ENCODE measurements at regions not wholly inside any gene's neighbourhood (a gene's known extent, or its start where the extent isn't known, plus 50 kb on each side); places are given as distances from the start of the nearest gene placed in this dataset.

- TF ChIP-seq CTCF (conservative IDR thresholded peaks at IDR 0.05; ENCODE audit: low read depth in 2 of 2) = no peak
- no peak for TF ChIP-seq REST (IDR thresholded peaks at IDR 0.05; ENCODE audit: unreplicated experiment)
- TF ChIP-seq EZH2 (IDR thresholded peaks at IDR 0.05; ENCODE audit: low read depth, unreplicated experiment) = no peak
- TF ChIP-seq EZH2phosphoT487 (IDR thresholded peaks at IDR 0.05; ENCODE audit: unreplicated experiment) = no peak
- TF ChIP-seq STAT1 (IDR thresholded peaks at IDR 0.05; ENCODE audit: unreplicated experiment) = no peak
- no peak for TF ChIP-seq POLR2AphosphoS5 (IDR thresholded peaks at IDR 0.05; ENCODE audit: low read depth)
- TF ChIP-seq CREB1 (CRISPR knock-in tag; IDR thresholded peaks at IDR 0.05; ENCODE audit: low read depth) = no peak
- TF ChIP-seq ZNF462 (CRISPR knock-in tag; IDR thresholded peaks at IDR 0.05) = no peak
- no peak for TF ChIP-seq ZNF114 (CRISPR knock-in tag; IDR thresholded peaks at IDR 0.05)
- TF ChIP-seq ETS1 (IDR thresholded peaks at IDR 0.05) = no peak
- no peak for TF ChIP-seq NANOG (IDR thresholded peaks at IDR 0.05; ENCODE audit: borderline replicate concordance)
Measured at GRCh38 chr4:135353008-135353407, 1151.4 kb upstream of the PABPC4L start.
